HG02970 (cell line): ENCODE measurements at regions not wholly inside any gene's neighbourhood (a gene's known extent, or its start where the extent isn't known, plus 50 kb on each side); places are given as distances from the start of the nearest gene placed in this dataset.
"Not testable (repeated sequence)": the region's sequence is repeated elsewhere in the genome, so short reads cannot be mapped to it uniquely, and the experiment has no call there.

Experiments used
- ATAC-seq: cut with Tn5 transposase; IDR thresholded peaks from one replicate; pipeline ENCODE4 v1.9.1; 2021; ENCODE audit warnings: mild to moderate bottlenecking, moderate library complexity, moderate number of reproducible peaks; ENCODE audit not compliant: unreplicated experiment, low FRiP score

DNA sequence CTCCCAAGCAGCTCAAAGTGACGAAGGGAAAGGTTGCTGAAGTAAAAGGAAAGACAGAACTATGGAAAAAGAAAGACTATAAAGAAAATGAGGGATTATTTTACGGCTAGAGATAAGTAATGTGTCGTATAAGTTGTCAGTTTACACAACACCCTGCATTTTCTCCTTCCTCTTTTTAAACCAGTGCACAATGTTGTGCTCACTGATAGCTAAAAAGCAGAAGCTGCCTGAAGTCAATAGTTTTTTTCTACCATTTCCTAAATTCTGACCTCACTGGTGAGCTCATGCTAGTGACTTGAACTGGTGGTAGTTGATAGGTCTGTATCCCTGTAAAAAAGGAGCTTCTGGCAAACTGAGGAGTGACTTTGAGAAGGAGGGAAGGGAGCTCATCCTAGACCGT, 368.6 kb upstream of the GBE1 start:
- no peak for ATAC-seq

DNA sequence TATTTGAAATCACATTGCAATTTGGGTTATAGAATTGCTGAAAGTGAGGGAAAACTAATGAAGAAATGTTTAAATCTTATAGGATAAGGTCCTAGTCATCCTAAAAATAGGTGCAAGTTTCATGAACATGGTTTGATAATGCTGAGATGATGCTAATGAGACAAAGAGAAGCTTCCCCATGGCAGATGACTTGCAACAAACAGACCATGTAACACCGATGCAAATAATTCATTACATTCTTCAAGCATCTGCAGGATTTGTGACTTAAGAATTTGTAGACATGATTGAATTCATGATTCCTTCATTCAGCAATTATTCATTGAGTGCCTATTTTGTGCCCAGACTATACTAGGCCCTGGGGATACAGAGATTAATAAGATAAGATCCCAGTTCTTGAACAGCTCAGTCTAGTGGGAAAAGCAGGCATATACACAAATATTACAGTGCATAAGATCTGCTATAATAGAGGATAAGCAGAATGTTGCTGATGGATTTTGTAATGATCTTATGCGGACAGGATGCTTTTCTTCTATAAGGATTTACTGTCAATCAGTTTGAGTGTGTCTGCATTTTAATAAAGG, 367.9 kb upstream of the GBE1 start:
- no peak for ATAC-seq

DNA sequence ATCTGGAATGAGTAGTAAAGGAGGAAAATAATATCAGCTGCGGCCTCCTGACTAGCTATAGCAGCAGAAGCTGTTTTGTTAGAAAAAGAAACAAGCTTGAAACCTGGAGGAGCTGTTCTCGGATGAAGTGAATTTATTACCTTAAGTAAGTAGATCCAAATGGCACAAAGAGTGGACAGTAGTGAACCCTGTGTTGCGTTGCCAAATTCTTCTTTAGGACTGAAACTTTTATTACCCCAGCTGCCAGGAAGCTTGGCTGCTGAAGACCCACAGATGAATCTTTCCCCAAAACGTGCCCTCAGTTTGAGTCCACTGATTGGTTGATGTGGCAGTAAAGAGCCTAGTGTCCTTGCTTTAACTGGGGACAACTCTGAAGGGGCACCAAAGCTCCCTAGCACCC, 366.8 kb upstream of the GBE1 start:
- ATAC-seq: no peak

DNA sequence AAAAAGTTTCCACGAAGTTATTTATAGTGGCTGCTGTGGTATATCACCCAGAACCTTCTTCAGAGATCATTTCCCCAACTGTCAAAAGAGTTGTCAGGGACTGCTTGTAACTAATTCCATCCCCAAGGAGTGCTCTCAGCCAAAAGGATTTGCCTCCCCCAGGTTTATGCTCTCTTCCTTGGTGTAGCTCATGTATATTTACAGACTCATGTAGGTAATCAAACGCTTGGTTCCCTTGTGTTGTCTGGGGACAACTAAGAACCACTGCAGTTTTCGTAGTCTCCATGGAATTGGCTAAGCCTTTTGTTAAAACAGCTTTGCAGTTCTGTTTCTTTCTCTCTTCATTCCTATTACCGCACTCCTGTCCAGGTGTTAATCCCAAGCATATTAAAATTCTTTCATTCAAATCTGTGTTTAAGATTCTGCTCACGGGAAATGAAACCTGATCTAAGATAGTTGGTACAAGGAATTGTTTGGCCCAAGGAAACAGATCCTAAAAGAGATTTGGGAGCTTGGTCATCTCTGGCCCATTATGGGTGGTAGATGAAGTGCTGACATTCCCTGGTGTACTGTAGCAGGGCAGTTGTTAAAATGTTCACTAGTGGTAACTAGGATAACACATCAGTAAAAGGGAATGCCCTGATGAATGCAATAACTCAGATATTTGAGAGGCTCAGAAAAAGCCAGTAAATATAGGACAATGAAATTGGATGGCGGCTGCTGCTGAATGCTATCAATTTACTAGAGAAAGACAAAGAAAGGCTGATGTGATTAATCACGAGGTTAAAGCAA, 361.3 kb upstream of the GBE1 start:
- no peak for ATAC-seq

DNA sequence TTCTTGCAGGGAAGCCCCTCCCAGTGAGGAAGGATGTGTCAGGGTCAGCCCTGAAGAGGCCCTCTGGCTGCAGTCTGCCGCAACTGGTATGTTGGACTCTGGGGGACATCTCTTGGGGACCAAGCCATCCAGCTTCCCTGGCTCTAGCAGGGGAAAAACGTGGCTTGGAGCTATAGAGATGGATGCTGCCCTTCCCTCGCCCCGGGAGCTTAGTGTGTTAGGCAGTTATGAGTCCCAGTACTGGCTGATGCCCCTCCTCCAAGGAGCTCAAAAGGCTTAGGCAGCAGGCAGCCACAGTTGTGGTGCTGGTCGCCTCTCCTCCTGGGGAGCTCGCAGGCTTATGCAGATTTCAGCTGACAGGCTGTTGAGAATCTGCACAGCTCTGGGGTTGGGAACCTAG, 353.1 kb upstream of the GBE1 start:
- no peak for ATAC-seq

DNA sequence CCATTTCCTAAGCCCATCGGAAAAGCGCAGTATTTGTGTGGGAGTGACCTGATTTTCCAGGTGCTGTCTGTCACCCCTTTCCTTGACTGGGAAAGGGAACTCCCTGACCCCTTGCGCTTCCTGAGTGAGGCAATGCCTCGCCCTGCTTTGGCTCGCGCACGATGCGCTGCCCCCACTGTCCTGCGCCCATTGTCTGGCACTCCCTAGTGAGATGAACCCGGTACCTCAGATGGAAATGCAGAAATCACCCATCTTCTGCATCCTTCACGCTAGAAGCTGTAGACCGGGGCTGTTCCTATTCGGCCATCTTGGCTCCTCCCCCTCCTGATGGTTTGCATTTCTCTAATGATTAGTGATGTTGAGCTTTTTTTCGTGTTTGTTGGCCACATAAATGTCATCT, 349.3 kb upstream of the GBE1 start:
- not testable (repeated sequence) for ATAC-seq

DNA sequence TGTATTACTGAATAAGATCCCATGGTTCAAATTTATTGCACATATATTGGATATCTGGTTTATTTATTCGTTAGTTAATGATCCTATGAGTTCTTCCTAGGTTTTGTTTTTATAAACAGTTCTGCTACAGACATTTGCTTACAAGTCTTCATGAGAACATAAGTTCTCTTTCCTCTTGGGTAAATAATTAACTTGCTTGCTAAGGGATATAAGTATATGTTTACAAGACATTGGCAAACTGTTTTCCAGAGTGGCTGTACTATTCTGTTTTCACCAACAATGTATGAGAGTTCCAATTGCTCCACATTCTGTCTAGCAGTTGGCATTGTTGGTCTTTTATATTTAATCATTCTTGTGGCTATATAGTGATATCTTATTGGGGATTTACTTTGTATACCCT, 341.8 kb upstream of the GBE1 start:
- no peak for ATAC-seq

DNA sequence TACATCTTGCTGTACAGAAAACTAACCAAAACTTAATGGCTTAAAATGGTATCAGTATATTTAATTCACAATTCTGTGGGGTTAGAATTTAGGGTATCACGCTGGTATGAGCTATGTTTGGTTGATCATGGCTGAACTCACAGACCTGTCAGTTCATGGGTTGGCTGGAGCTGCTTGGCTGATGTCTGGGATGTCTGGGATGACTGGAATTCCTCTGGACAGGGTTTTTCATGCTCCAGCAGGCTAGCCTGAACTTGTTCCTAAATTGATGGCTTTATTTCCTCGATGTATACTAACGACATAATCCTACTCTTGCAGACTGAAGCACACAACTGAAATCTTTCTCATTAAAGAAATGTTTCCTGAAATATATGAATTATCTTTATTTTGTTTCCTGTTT, 338.9 kb upstream of the GBE1 start:
- ATAC-seq: no peak

DNA sequence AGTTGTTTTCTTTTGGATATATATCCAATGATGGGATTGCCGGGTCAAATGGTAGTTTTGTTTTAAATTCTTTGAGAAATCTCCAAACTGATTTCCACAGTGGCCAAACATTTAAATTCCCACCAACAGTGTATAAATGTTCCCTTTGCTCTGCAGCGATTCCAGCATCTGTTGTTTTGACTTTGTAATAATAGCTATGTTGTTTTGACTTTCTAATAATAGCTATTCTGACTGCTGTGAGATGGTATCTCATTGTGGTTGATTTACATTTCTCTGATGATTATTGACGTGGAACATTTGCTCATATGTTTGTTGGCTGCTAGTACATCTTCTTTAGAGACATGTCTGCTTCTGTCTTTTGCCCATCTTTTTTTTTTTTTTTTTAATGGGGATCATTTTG, 332.2 kb upstream of the GBE1 start:
- no peak for ATAC-seq

DNA sequence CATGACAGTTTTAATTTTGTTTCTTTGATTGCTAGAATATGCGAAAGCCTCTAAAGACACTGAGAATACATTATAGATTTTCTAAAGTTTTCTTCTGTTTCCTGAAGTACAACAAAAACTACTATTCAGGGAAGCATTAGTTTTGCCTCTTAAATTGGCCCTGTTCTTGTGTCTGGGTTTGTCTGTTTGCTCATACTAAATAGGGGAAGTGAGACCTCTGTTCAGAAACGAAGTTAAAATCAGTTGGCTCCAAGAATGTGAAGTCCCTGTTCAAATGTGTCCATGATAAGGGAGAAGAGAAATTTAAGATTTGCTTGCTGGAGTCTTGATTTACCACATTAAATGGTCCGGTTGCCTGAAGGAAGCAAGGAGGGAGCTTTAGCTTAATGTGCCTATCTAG, 327.3 kb upstream of the GBE1 start:
- no peak for ATAC-seq

DNA sequence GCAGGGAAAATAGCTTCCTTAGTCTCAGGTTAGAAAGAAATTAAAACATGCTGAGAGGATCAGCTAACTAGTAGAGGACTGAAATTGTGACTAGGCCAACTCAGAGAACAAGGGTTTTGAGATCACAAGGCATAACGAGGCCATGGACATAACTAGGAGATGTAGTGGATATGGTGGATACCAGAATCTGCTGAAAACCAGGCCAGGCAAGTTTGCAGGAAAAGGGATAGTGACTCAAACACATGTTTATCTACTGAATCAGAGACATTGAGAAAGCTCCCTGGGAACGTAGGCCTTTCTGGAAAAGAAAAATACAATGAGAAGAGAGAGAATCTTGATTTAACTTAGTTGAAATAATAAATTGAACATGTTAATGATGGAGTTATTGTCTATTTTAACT, 326.5 kb upstream of the GBE1 start:
- ATAC-seq: no peak

DNA sequence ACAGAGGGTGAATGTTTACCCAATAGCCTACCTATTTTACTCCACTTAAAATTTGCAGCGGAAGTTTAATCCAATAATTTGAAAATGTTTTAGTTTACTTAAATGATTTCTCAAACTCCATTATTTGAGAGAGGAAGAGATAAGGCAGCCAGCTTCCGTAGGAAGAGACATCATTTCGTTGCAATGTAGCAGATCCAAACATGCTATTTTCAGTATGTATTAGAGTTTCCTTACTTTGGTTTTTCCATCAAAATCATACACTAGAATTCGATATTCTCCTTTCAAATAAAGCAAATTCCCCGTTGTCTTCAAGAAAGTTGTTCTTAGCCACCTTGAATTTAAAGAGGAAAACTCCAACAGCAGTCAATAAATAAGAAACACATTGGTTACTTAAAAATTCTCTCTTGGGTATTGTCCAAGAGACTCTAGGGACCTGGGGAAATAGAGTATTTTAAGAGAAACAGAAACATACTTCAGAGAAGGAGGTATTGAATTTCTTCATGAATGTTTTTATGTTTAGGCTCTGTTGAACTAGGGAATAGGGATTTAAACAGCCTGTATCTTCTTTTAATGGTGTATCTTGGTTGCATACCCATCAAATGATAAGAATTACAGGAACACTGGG, 324.5 kb upstream of the GBE1 start:
- no peak for ATAC-seq

DNA sequence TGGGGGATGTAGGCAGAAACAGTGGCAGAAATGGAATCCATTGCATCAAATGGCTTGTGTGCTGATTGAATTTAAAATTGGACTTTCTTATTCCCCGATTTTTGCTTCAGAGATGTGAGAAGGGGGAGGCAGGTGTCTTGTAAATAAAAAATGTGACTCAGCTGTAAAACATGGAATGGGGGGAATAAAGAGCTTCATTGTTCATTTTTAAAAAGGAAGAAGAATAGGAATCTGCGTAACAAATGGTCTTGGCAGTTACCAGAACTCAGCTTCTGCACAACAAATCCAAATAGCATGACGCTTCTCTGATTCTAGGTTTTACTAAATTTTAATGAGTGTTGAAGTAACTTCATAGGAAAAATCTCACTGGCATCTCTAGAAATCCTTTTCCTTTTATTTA, 323.9 kb upstream of the GBE1 start:
- no peak for ATAC-seq

DNA sequence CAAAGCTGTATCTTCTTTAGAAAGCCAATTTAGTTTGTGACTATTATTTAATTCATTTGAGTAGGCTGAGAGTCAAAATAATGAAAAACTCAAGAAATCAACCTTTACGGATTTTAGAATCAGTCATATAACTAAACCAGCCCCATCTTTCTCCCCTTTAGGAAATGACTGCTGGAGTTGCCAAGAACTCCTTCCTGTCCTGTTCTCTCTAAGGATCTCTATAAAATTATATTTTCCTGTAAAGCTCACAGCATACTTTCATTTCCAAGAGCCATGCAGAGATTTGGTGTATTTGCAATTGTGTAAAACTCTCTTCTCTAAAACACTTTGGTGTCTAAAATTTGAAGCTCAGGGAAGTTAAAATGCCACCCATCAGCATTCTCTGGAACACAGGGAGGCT, 323.4 kb upstream of the GBE1 start:
- ATAC-seq: no peak

DNA sequence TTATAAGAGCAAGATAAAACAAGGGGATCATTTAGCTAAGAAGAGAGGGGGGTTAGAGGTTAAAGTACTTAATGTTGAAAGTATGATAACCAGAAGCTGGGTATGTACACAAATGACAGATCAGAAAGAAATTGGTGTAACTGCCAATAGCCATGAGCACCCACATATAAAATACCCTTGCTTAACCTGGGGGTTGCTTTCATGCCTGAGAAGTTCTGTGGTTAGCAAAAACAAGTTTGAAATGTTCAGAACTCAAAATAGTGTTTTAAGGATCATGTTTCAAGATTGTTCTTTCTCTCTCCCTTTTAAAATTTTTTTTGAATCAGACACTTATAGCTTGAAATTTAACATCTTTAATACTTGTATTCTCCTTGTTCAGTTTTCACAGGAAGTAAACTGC, 321.4 kb upstream of the GBE1 start:
- no peak for ATAC-seq

DNA sequence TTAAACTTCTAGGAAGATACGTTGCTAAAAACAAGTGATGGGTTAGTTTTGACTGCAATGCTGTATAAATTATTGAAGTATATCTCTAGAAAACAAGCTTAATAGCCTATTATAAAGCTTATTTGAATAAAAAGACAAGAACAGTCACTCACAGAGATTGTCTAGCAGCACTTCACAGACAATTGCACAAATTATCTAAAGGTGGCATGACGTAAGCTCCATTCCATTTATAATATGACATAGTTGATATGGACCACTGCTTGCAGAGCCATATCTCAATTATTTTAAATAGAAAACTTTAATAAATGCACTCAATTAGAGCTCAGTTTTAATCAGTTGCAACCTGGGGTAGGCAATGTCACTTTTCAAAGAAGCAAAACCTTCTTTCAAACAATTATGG, 319.9 kb upstream of the GBE1 start:
- ATAC-seq: no peak

DNA sequence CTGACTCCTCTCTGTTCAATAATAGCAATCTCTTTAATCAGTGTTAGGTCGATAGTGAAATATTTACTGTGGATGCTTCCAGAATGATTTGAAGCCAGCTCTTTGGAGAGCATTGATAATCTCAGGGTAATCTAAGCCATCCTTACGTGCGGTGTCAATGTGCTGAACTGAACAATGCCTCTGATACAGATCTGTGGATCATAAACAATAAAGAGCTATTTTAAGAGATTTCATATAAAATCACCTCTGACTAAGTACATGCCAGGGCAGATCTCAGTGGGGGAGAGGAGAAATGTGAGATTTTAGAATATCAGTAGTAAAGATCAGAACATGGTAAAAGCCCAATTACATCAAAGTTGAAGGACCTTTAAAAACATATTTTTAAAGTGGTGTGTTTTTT, 319.3 kb upstream of the GBE1 start:
- ATAC-seq: no peak

DNA sequence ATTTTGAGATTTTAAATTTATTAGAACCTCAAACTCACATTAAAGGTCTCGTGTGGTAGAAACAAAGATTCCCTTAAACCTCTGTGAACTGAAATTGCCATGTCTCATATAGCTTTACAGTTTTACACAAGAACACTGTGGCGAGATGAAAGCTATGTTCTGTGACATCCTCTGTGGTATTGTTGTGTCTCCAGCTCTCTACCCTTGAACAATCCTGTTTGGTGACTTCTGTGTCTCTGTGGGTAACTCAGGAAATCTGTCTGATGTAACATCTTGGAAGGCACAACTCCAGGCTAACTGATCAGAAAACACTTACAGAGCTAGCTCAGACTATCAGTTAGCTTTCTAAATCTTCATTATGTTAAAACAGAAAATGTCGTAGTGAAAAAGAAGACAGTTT, 318.8 kb upstream of the GBE1 start:
- no peak for ATAC-seq

DNA sequence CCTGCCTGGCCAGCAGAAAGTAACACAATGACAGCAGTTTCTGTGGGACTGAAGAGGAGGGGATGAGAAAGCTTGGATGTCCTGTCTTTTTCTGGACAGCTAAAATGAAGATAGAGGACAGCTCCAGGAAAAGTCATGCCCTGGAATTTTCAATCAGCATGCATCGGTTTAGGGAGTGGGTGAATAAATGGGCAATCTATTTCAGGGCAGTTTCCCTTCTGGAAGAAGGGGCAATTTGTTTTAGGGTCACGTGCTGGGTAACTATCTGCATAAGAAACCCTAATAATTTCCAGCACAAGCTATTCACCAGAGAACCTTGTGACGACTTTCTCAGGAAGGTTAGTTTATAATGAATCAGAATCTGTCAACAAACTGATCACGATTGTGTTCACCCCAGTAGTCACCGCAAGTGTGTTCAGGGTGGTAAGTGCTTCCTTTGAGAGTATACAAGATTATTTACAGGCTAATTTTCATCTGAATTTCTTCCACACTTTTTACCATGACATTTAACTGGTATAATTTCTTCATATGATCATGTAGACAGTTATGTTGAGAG, 318.0 kb upstream of the GBE1 start:
- no peak for ATAC-seq

DNA sequence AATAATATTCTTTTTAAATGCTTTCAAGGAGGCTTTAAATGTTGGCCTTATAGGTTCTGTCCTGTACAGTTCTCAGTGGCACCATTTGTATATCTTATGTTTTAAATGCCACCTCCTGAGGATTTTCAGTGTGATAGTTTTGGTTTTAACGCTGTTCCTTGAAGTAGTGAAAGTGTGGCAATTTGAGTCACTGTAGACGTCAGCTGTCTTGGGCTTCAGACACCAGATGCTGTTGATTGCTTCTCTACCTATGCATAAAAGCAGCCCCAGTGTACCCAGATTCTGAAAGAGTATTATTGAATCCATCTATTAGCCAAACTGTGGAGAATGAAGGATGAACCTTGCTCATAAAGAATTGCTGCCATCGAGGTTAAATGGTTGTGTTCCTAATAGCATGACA, 316.8 kb upstream of the GBE1 start:
- ATAC-seq: no peak

DNA sequence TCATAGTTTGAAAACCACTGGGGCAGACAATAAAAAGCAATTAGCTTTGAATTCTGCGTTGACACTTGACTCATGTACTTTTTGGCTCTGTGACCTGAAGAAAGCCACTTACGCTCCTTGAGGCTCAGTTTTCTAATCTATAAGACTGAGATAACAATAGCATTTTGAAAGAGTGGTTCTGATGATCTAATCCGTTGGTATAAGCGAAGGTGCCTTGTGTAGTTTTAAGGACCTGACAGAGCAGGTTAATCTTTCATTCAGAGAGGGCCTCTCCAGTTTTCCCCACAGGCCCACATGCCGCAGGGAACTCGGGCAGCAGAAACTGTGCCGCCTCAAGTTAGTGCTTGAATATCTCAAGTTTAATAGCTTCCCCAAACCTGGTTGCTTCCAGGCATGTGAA, 306.0 kb upstream of the GBE1 start:
- no peak for ATAC-seq

DNA sequence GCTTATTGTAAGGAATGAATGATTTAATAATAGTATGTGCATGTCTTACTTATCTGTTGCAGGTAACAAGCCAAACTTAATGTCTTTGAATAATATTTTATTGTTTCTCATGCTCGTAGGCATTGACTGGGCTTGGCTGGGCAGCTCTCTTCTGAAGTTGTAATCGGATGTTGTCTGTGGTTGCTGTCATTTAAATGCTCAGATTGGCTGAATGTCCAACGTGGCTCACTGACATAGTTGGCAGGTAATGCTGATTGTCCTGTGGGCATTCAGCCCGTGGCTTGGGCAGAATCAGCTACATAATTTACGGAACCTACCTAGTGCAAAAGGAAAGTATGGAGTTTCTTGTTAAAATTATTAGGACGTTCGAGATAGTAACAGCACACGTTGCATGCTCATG, 297.4 kb upstream of the GBE1 start:
- ATAC-seq: no peak
